OCI-LY7 (cell line): ENCODE measurements at regions not wholly inside any gene's neighbourhood (a gene's known extent, or its start where the extent isn't known, plus 50 kb on each side); places are given as distances from the start of the nearest gene placed in this dataset.

Experiments used
- BruUV-seq: library from RNA; stranded (reverse); fragments of 400-500 nt; replicated peaks from 2 replicates; lab custom pipeline; 2021; lab: Mats Ljungman, UMichigan
- CTCF ChIA-PET: fragments of 300-600 bp; sonication (Branson Sonifier 250); formaldehyde crosslinking; loops from one replicate; lab custom pipeline; 2022; ENCODE audit warnings: antibody characterized with exemption; ENCODE audit not compliant: unreplicated experiment; lab: Charles Lee
- POLR2A ChIA-PET: fragments of 300-600 bp; sonication (Branson Sonifier 250); formaldehyde crosslinking; loops from one replicate; lab custom pipeline; 2022; ENCODE audit warnings: antibody characterized with exemption; lab: Charles Lee
- DNase-seq: peaks from one replicate; pipeline ENCODE4 v3.0.0-alpha.2; 2015; ENCODE audit warnings: low spot score
- H2AFZ ChIP-seq: fragments of 200-600 bp; sonication (generic), shearing (Covaris generic); 2 replicates; pipeline ENCODE4 v1.6.1; 2014; ENCODE audit warnings: mild to moderate bottlenecking, antibody characterized with exemption, low read length, moderate library complexity
- H3K27ac ChIP-seq: fragments of 200-600 bp; sonication (generic); 2 replicates; pipeline ENCODE4 v1.5.1; 2014; ENCODE audit warnings: mixed run types, low read depth, mild to moderate bottlenecking, moderate library complexity, low read length, inconsistent platforms; ENCODE audit not compliant: poor library complexity, severe bottlenecking
- H3K36me3 ChIP-seq: fragments of 200-600 bp; sonication (generic); 2 replicates; pipeline ENCODE4 v1.6.1; 2014; ENCODE audit warnings: mild to moderate bottlenecking, antibody characterized with exemption, low read length, moderate library complexity, mixed read lengths; ENCODE audit not compliant: insufficient read depth
- H3K4me1 ChIP-seq: fragments of 200-600 bp; sonication (generic); 2 replicates; pipeline ENCODE4 v1.5.1; 2014; ENCODE audit warnings: mild to moderate bottlenecking, low read length; ENCODE audit not compliant: insufficient read depth, poor library complexity, severe bottlenecking
- H3K4me2 ChIP-seq: fragments of 200-600 bp; sonication (generic); 2 replicates; pipeline ENCODE4 v1.6.1; 2014; ENCODE audit warnings: mild to moderate bottlenecking, low read length
- H3K4me3 ChIP-seq: fragments of 200-600 bp; sonication (generic); 2 replicates; pipeline ENCODE4 v1.5.1; 2014; ENCODE audit warnings: mild to moderate bottlenecking, low read depth, low read length; ENCODE audit not compliant: poor library complexity, severe bottlenecking
- H3K79me2 ChIP-seq: fragments of 200-600 bp; sonication (generic); 2 replicates; pipeline ENCODE4 v1.6.1; 2016; ENCODE audit warnings: low read depth, mild to moderate bottlenecking, low read length, moderate library complexity, mixed read lengths; ENCODE audit not compliant: insufficient read depth
- H3K9me2 ChIP-seq: fragments of 200-600 bp; sonication (generic); 2 replicates; pipeline ENCODE4 v1.6.1; 2016; ENCODE audit warnings: mild to moderate bottlenecking, low read length, mixed read lengths; ENCODE audit not compliant: insufficient read depth
- H3K9me3 ChIP-seq: fragments of 200-600 bp; sonication (generic); 2 replicates; pipeline ENCODE4 v1.6.1; 2014; ENCODE audit warnings: mild to moderate bottlenecking, mixed run types, low read length, mixed read lengths
- H4K20me1 ChIP-seq: fragments of 200-600 bp; sonication (generic); 2 replicates; pipeline ENCODE4 v1.6.1; 2014; ENCODE audit warnings: mild to moderate bottlenecking, antibody characterized with exemption, low read length, moderate library complexity, mixed read lengths; ENCODE audit not compliant: insufficient read depth
- EZH2phosphoT487 ChIP-seq: fragments of 200-600 bp; sonication (generic); IDR thresholded peaks from 2 replicates; pipeline ENCODE4 v1.6.1; 2018; ENCODE audit warnings: low read depth, borderline replicate concordance, mild to moderate bottlenecking, mixed run types, antibody characterized with exemption, low read length, moderate library complexity, mixed read lengths
- intact Hi-C: fragments of 100-400 bp; cut with micrococcal nuclease; formaldehyde crosslinking; loops from one replicate; pipeline ENCODE4 v1.10.0; 2022; ENCODE audit not compliant: unreplicated experiment
- TF ChIP-seq, protein P1 (sequence below): fragments of 200-600 bp; sonication (generic); conservative IDR thresholded peaks from 2 replicates; pipeline ENCODE4 v1.5.1; 2014; ENCODE audit warnings: mild to moderate bottlenecking, antibody characterized with exemption, low read length, moderate library complexity, mixed read lengths

- Histone ChIP-seq H3K4me1 (no peaks in the 10 kb centered on the region), H2AFZ (no peak overlapping the region), H3K4me3 (no peak overlapping the region), H3K9me2 (no peaks in the 10 kb centered on the region), H3K4me2 (no peak overlapping the region), H3K36me3 (no peaks in the 10 kb centered on the region), H3K79me2 (no peaks in the 10 kb centered on the region), H4K20me1 (no peaks in the 10 kb centered on the region), H3K27ac (no peak overlapping the region), H3K9me3 (no peaks in the 10 kb centered on the region)
- CTCF ChIA-PET = no interaction called here
- no peak for DNase-seq
- intact Hi-C loops = no loop called here
- TF ChIP-seq, protein P1, sequence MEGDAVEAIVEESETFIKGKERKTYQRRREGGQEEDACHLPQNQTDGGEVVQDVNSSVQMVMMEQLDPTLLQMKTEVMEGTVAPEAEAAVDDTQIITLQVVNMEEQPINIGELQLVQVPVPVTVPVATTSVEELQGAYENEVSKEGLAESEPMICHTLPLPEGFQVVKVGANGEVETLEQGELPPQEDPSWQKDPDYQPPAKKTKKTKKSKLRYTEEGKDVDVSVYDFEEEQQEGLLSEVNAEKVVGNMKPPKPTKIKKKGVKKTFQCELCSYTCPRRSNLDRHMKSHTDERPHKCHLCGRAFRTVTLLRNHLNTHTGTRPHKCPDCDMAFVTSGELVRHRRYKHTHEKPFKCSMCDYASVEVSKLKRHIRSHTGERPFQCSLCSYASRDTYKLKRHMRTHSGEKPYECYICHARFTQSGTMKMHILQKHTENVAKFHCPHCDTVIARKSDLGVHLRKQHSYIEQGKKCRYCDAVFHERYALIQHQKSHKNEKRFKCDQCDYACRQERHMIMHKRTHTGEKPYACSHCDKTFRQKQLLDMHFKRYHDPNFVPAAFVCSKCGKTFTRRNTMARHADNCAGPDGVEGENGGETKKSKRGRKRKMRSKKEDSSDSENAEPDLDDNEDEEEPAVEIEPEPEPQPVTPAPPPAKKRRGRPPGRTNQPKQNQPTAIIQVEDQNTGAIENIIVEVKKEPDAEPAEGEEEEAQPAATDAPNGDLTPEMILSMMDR = no peak
- no peak for TF ChIP-seq EZH2phosphoT487
- no TSS peak for BruUV-seq
- POLR2A ChIA-PET = interaction anchor here (0.6 kb wide), 1 partner anchor 366 kb away, joined by 3 read pairs; no protein-coding TSS in a partner anchor
These were observed 116.5 kb upstream of the LRRC7 start for GRCh38 chr1:69451196-69451595.

- TF ChIP-seq, protein P1 = no peak
- no peak for TF ChIP-seq EZH2phosphoT487
- Histone ChIP-seq H3K4me2 (no peak overlapping the region), H3K4me3 (no peak overlapping the region), H3K9me2 (no peaks in the 10 kb centered on the region), H3K9me3 (no peaks in the 10 kb centered on the region), H2AFZ (no peak overlapping the region), H3K79me2 (no peaks in the 10 kb centered on the region), H3K4me1 (no peaks in the 10 kb centered on the region), H4K20me1 (no peaks in the 10 kb centered on the region), H3K36me3 (no peaks in the 10 kb centered on the region), H3K27ac (no peak overlapping the region)
- no TSS peak for BruUV-seq
- POLR2A ChIA-PET = no interaction called here
- CTCF ChIA-PET = no interaction called here
- DNase-seq = no peak
- intact Hi-C loops = no loop called here
These were observed 112.0 kb upstream of the LRRC7 start for GRCh38 chr1:69455718-69456117.

DNA sequence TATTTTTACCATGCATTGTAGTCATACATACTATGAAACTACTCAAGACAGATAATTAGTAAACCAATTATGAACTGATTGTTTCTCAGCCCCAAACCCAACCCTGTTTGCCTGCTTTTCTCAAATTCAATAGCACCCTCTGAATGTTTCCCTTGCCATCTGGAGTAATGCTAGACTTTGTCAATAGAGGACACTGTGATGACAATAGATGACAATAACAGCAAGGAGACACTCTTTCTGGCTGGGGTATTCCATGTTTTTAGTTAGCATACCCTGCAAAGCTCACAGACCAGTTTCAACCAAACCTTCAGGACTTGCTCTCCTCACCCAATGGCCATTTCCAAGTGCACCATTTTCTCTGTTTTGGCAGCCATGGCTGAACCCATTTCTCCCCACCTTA is 108.5 kb upstream of the LRRC7 start:
- intact Hi-C loops = no loop called here
- no peaks in the 10 kb centered on the region for H3K4me1 ChIP-seq
- ChIA-PET POLR2A (interaction anchor here (0.5 kb wide), 1 partner anchor 31 kb away, joined by 3 read pairs; no protein-coding TSS in a partner anchor), CTCF (no interaction called here)
- no peaks in the 10 kb centered on the region for H3K9me3 ChIP-seq
- H3K27ac ChIP-seq = no peak overlapping the region
- no peaks in the 10 kb centered on the region for H3K36me3 ChIP-seq
- no peaks in the 10 kb centered on the region for H3K79me2 ChIP-seq
- no peak for DNase-seq
- no peak overlapping the region for H3K4me2 ChIP-seq
- TF ChIP-seq, protein P1 = no peak
- no peak for TF ChIP-seq EZH2phosphoT487
- H4K20me1 ChIP-seq = no peaks in the 10 kb centered on the region
- H3K4me3 ChIP-seq = no peak overlapping the region
- no peaks in the 10 kb centered on the region for H3K9me2 ChIP-seq
- BruUV-seq = no TSS peak
- no peak overlapping the region for H2AFZ ChIP-seq
